ENCODE measurements at regions not wholly inside any gene's neighbourhood (a gene's known extent, or its start where the extent isn't known, plus 50 kb on each side); places are given as distances from the start of the nearest gene placed in this dataset.
A peak's percentile ranks its signal among the peaks of the same experiment; 100 is the strongest.

- TF ChIP-seq CTCF (IDR thresholded peaks at IDR 0.05; ENCODE audit: insufficient read depth in 1 of 2, low read depth in 1 of 2, low read length in 1 of 2, severe bottlenecking in 1 of 2, unreplicated experiment in 1 of 2): no peak
- no TSS peak for BruUV-seq (replicated peaks)
- Histone ChIP-seq H3K27me3 (replicated peaks; ENCODE audit: control insufficient read depth, insufficient read depth, low read length) (no peaks in the 10 kb centered on the region), H3K36me3 (ENCODE audit: control insufficient read depth, insufficient read depth, low read length) (no peaks in the 10 kb centered on the region), H3K4me1 (no peaks in the 10 kb centered on the region), H3K4me3 (ENCODE audit: low read depth, low read length) (no peak overlapping the region), H3K9me3 (no peaks in the 10 kb centered on the region)
- Mint-ChIP-seq H3K4me3 (ENCODE audit: unreplicated experiment) (no peak overlapping the region), H3K27ac (ENCODE audit: unreplicated experiment) (no peak overlapping the region), H3K27me3 (ENCODE audit: insufficient read depth, unreplicated experiment) (no peaks in the 10 kb centered on the region), H3K9me3 (ENCODE audit: unreplicated experiment) (no peaks in the 10 kb centered on the region), H3K4me1 (ENCODE audit: low read depth, unreplicated experiment) (no peaks in the 10 kb centered on the region), H3K36me3 (ENCODE audit: insufficient read depth, unreplicated experiment) (no peaks in the 10 kb centered on the region)
- CTCF ChIA-PET: no interaction called here
- POLR2A ChIA-PET: no interaction called here
- no peak for DNase-seq
- intact Hi-C loops (cut with micrococcal nuclease; ENCODE audit: unreplicated experiment): no loop called here
These were observed 326.3 kb upstream of the GRIA3 start for GRCh38 chrX:122857734-122858133.

GRCh38 chrX:122863067-122863466 is 321.0 kb upstream of the GRIA3 start:
- CTCF ChIA-PET: no interaction called here
- H3K27me3 ChIP-seq (replicated peaks; ENCODE audit: control insufficient read depth, insufficient read depth, low read length): no peaks in the 10 kb centered on the region
- Mint-ChIP-seq H3K36me3 (ENCODE audit: insufficient read depth, unreplicated experiment) (no peaks in the 10 kb centered on the region), H3K9me3 (ENCODE audit: unreplicated experiment) (peaks cover 9% of the 10 kb centered on the region), H3K27me3 (ENCODE audit: insufficient read depth, unreplicated experiment) (no peaks in the 10 kb centered on the region), H3K4me3 (ENCODE audit: unreplicated experiment) (no peak overlapping the region), H3K4me1 (ENCODE audit: low read depth, unreplicated experiment) (no peaks in the 10 kb centered on the region), H3K27ac (ENCODE audit: unreplicated experiment) (no peak overlapping the region)
- H3K4me1 ChIP-seq: no peaks in the 10 kb centered on the region
- BruUV-seq (replicated peaks): no TSS peak
- H3K36me3 ChIP-seq (ENCODE audit: control insufficient read depth, insufficient read depth, low read length): no peaks in the 10 kb centered on the region
- H3K9me3 ChIP-seq: no peaks in the 10 kb centered on the region
- H3K4me3 ChIP-seq (ENCODE audit: low read depth, low read length): no peak overlapping the region
- TF ChIP-seq CTCF (IDR thresholded peaks at IDR 0.05; ENCODE audit: insufficient read depth in 1 of 2, low read depth in 1 of 2, low read length in 1 of 2, severe bottlenecking in 1 of 2, unreplicated experiment in 1 of 2): no peak
- POLR2A ChIA-PET: no interaction called here
- no peak for DNase-seq
- intact Hi-C loops (cut with micrococcal nuclease; ENCODE audit: unreplicated experiment): no loop called here

- no peak overlapping the region for H3K27ac Mint-ChIP-seq (ENCODE audit: unreplicated experiment)
These were observed 317.5 kb upstream of the GRIA3 start for GRCh38 chrX:122866532-122866931.

More at GRCh38 chrX:122866532-122866931, 317.5 kb upstream of the GRIA3 start:
- intact Hi-C loops (cut with micrococcal nuclease; ENCODE audit: unreplicated experiment): no loop called here
- no peaks in the 10 kb centered on the region for H3K36me3 Mint-ChIP-seq (ENCODE audit: insufficient read depth, unreplicated experiment)
- H3K27me3 ChIP-seq (replicated peaks; ENCODE audit: control insufficient read depth, insufficient read depth, low read length): no peaks in the 10 kb centered on the region
- H3K36me3 ChIP-seq (ENCODE audit: control insufficient read depth, insufficient read depth, low read length): no peaks in the 10 kb centered on the region
- H3K9me3 ChIP-seq: no peaks in the 10 kb centered on the region
- H3K4me1 ChIP-seq: no peaks in the 10 kb centered on the region
- peaks cover 9% of the 10 kb centered on the region for H3K9me3 Mint-ChIP-seq (ENCODE audit: unreplicated experiment)
- DNase-seq: peak in 1 of 2 experiments; percentile 2
- ChIA-PET POLR2A (no interaction called here), CTCF (no interaction called here)
- H3K4me3 Mint-ChIP-seq (ENCODE audit: unreplicated experiment): no peak overlapping the region
- H3K27me3 Mint-ChIP-seq (ENCODE audit: insufficient read depth, unreplicated experiment): no peaks in the 10 kb centered on the region
- BruUV-seq (replicated peaks): no TSS peak
- H3K4me1 Mint-ChIP-seq (ENCODE audit: low read depth, unreplicated experiment): peaks cover 5% of the 10 kb centered on the region
- TF ChIP-seq CTCF (IDR thresholded peaks at IDR 0.05; ENCODE audit: insufficient read depth in 1 of 2, low read depth in 1 of 2, low read length in 1 of 2, severe bottlenecking in 1 of 2, unreplicated experiment in 1 of 2): no peak
- H3K4me3 ChIP-seq (ENCODE audit: low read depth, low read length): no peak overlapping the region

Measured in Caco-2 (cell line).